Gastrocnemius medialis (tissue), 4 donors: ENCODE measurements at regions not wholly inside any gene's neighbourhood (a gene's known extent, or its start where the extent isn't known, plus 50 kb on each side); places are given as distances from the start of the nearest gene placed in this dataset.

Experiments used
- POLR2A ChIP-seq, 2 donors: fragments of 450-650 bp; IDR thresholded peaks; one replicate each; pipeline ENCODE4 v1.6.1; 2017; ENCODE audit warnings: antibody characterized with exemption in 2 of 2, mild to moderate bottlenecking in 2 of 2, moderate library complexity in 2 of 2
- TF ChIP-seq, protein P1 (sequence below), 5 experiments: fragments of 450-650 bp in 3 of 5; fragments of 200-600 bp in 2 of 5; sonication (generic) in 2 of 5; IDR thresholded peaks in 4 of 5; conservative IDR thresholded peaks in 1 of 5; 1 replicate in 4 of 5; 2 replicates in 1 of 5; pipeline ENCODE4 v1.5.1; 2016 to 2019; ENCODE audit warnings: antibody characterized with exemption in 5 of 5, mild to moderate bottlenecking in 3 of 5, moderate library complexity in 3 of 5

GRCh38 chr6:12578751-12579150, 137.8 kb upstream of the PHACTR1 start:
- TF ChIP-seq, protein P1, sequence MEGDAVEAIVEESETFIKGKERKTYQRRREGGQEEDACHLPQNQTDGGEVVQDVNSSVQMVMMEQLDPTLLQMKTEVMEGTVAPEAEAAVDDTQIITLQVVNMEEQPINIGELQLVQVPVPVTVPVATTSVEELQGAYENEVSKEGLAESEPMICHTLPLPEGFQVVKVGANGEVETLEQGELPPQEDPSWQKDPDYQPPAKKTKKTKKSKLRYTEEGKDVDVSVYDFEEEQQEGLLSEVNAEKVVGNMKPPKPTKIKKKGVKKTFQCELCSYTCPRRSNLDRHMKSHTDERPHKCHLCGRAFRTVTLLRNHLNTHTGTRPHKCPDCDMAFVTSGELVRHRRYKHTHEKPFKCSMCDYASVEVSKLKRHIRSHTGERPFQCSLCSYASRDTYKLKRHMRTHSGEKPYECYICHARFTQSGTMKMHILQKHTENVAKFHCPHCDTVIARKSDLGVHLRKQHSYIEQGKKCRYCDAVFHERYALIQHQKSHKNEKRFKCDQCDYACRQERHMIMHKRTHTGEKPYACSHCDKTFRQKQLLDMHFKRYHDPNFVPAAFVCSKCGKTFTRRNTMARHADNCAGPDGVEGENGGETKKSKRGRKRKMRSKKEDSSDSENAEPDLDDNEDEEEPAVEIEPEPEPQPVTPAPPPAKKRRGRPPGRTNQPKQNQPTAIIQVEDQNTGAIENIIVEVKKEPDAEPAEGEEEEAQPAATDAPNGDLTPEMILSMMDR (IDR thresholded peaks at IDR 0.05 in 4 of 5, conservative IDR thresholded peaks at IDR 0.05 in 1 of 5): no peak
- no peak for TF ChIP-seq POLR2A (IDR thresholded peaks at IDR 0.05)
